HG03135 (cell line): ENCODE measurements at regions not wholly inside any gene's neighbourhood (a gene's known extent, or its start where the extent isn't known, plus 50 kb on each side); places are given as distances from the start of the nearest gene placed in this dataset.
"Not testable (repeated sequence)": the region's sequence is repeated elsewhere in the genome, so short reads cannot be mapped to it uniquely, and the experiment has no call there.

Source experiments
- ATAC-seq: cut with Tn5 transposase; IDR thresholded peaks from one replicate; pipeline ENCODE4 v1.9.1; 2021; ENCODE audit warnings: mild to moderate bottlenecking, moderate library complexity; ENCODE audit not compliant: unreplicated experiment

GRCh38 chr7:65254061-65254460 is 119.6 kb upstream of the ZNF92 start:
- no peak for ATAC-seq

- no peak for ATAC-seq
Observed at GRCh38 chr7:65251851-65252620, 121.6 kb upstream of the ZNF92 start.

- ATAC-seq, result no peak
Observed at GRCh38 chr7:65250697-65251395, 122.8 kb upstream of the ZNF92 start.

- no peak for ATAC-seq
Observed at GRCh38 chr7:65250216-65250615, 123.4 kb upstream of the ZNF92 start.

GRCh38 chr7:65247491-65247890 is 126.2 kb upstream of the ZNF92 start:
- ATAC-seq, result no peak

- no peak for ATAC-seq
Observed at GRCh38 chr7:65239707-65240352, 133.8 kb upstream of the ZNF92 start.

- ATAC-seq, result no peak
Observed at GRCh38 chr7:65239324-65239706, 134.3 kb upstream of the ZNF92 start.

GRCh38 chr7:65238785-65239184 is 134.9 kb upstream of the ZNF92 start:
- no peak for ATAC-seq

- no peak for ATAC-seq
Observed at GRCh38 chr7:65235586-65235985, 138.1 kb upstream of the ZNF92 start.

GRCh38 chr7:65233409-65234034 is 140.1 kb upstream of the ZNF92 start:
- no peak for ATAC-seq

- no peak for ATAC-seq
Observed at GRCh38 chr7:65230231-65230630, 143.4 kb upstream of the ZNF92 start.

- ATAC-seq, result no peak
Observed at GRCh38 chr7:65225422-65226006, 148.1 kb upstream of the ZNF92 start.

GRCh38 chr7:65222655-65223054 is 151.0 kb upstream of the ZNF92 start:
- no peak for ATAC-seq

- ATAC-seq, result no peak
Observed at GRCh38 chr7:65221683-65222082, 152.0 kb upstream of the ZNF92 start.

- ATAC-seq, result no peak
Observed at GRCh38 chr7:65219623-65220022, 154.0 kb upstream of the ZNF92 start.

GRCh38 chr7:65216469-65216868 is 157.2 kb upstream of the ZNF92 start:
- ATAC-seq, result no peak

- ATAC-seq, result not testable (repeated sequence)
Observed at GRCh38 chr7:65213260-65213659, 160.4 kb upstream of the ZNF92 start.

GRCh38 chr7:65199221-65199620 is 174.4 kb upstream of the ZNF92 start:
- not testable (repeated sequence) for ATAC-seq

GRCh38 chr7:65193334-65194058 is 180.2 kb upstream of the ZNF92 start:
- not testable (repeated sequence) for ATAC-seq

GRCh38 chr7:65177041-65177440 is 170.6 kb upstream of the ERV3-1 start:
- ATAC-seq, result not testable (repeated sequence)
